Heart left ventricle (tissue), 13 donors: ENCODE measurements at regions not wholly inside any gene's neighbourhood (a gene's known extent, or its start where the extent isn't known, plus 50 kb on each side); places are given as distances from the start of the nearest gene placed in this dataset.

Experiments used
- POLR2A ChIP-seq, 2 donors: fragments of 450-650 bp; IDR thresholded peaks; one replicate each; pipeline ENCODE4 v1.6.1; 2017; ENCODE audit warnings: antibody characterized with exemption in 2 of 2, mild to moderate bottlenecking in 2 of 2, moderate library complexity in 2 of 2
- TF ChIP-seq, protein P1 (sequence below), 12 donors: fragments of 200-600 bp; sonication (generic) in 4 of 12; IDR thresholded peaks; one replicate each; pipeline versions ENCODE4 v1.5.0 to v1.8.0; 2018 to 2022; ENCODE audit warnings: antibody characterized with exemption in 12 of 12, mild to moderate bottlenecking in 5 of 12
- donor health status: ischemic (EF 13 %, LVEDD 7.1; RV severe dilation, severe dysfunction).
- donor health status: DM: no; HTN: yes; CAD: no.
- donor health status: DM: no; HTN: no; CAD: no.
- donor health status: ischemic (EF 25% LVEDD 6.9; RV normal size, moderate dysfunction).
- donor health status: ischemic (EF 25% LVEDD 5.7; RV mildly dilated, moderate dysfunction).
- donor health status: ischemic (EF 35%, LVEDD 5.7; RV mildly dilated, moderate dysfunction).
- donor health status: nonischemic (EF 11% LVEDD 7.7; RV severe dilation, severe dysfunction).
- donor health status: DM: yes; HTN: yes; CAD: no.
- donor health status: PGD.
- donor health status: ischemic (EF 29% LVEDD 5.4; RV normal size, mild dysfunction).
- donor health status: nonischemic (EF 23%, LVEDD 6.1; RV moderate dilation, normal function).

DNA sequence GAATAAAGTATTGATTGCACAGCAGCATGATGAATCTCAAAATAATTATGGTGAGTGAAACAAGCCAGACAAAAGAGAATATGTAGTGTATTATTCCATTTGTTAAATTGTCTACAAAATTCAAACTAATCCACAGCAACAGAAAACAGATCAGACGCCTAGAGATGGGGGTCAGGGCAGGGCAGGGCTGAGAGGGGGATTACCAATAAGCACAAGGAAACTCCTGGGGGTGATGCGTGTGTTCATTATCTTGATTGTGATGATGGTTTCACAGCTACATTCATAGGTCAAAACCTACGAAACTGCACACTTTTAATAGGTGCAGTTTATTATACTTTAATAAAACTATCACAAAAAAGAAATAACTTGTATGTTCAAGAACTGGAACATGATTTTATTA, 132.7 kb upstream of the CDK6 start:
- TF ChIP-seq, protein P1, sequence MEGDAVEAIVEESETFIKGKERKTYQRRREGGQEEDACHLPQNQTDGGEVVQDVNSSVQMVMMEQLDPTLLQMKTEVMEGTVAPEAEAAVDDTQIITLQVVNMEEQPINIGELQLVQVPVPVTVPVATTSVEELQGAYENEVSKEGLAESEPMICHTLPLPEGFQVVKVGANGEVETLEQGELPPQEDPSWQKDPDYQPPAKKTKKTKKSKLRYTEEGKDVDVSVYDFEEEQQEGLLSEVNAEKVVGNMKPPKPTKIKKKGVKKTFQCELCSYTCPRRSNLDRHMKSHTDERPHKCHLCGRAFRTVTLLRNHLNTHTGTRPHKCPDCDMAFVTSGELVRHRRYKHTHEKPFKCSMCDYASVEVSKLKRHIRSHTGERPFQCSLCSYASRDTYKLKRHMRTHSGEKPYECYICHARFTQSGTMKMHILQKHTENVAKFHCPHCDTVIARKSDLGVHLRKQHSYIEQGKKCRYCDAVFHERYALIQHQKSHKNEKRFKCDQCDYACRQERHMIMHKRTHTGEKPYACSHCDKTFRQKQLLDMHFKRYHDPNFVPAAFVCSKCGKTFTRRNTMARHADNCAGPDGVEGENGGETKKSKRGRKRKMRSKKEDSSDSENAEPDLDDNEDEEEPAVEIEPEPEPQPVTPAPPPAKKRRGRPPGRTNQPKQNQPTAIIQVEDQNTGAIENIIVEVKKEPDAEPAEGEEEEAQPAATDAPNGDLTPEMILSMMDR (IDR thresholded peaks at IDR 0.05): no peak
- no peak for TF ChIP-seq POLR2A (IDR thresholded peaks at IDR 0.05)
